IMR-90 (cell line): ENCODE measurements at regions not wholly inside any gene's neighbourhood (a gene's known extent, or its start where the extent isn't known, plus 50 kb on each side); places are given as distances from the start of the nearest gene placed in this dataset.
A peak's percentile ranks its signal among the peaks of the same experiment; 100 is the strongest.

Source experiments
- ATAC-seq: fragments of 200-7000 bp; cut with Tn5 transposase; 2 replicates; pipeline ENCODE4 v1.9.1; 2020; ENCODE audit warnings: low read depth, mild to moderate bottlenecking, moderate library complexity
- BruUV-seq: library from RNA; stranded (reverse); fragments of 400-500 nt; replicated peaks from 2 replicates; lab custom pipeline; 2021; lab: Mats Ljungman, UMichigan
- CTCF ChIA-PET: fragments of 300-600 bp; formaldehyde crosslinking; extraction: SDS; loops from one replicate; lab custom pipeline; 2021; ENCODE audit warnings: antibody characterized with exemption; lab: Yijun Ruan, JAX
- POLR2A ChIA-PET: fragments of 300-600 bp; sonication (Branson Sonifier 250); formaldehyde crosslinking; loops from one replicate; lab custom pipeline; 2022; ENCODE audit warnings: antibody characterized with exemption; ENCODE audit not compliant: unreplicated experiment; lab: Charles Lee
- DNase-seq: peaks from one replicate; pipeline ENCODE4 v3.0.0; 2013
- H2AFZ ChIP-seq: replicated peaks from 2 replicates; pipeline ENCODE3; 2013; ENCODE audit warnings: low read length, mild to moderate bottlenecking; ENCODE audit not compliant: poor library complexity
- H2AK5ac ChIP-seq: 2 replicates; pipeline ENCODE4 v1.6.1; 2013; ENCODE audit warnings: low read depth, low read length, inconsistent platforms
- H2AK9ac ChIP-seq: replicated peaks from 2 replicates; pipeline ENCODE3; 2013; ENCODE audit warnings: mild to moderate bottlenecking, low read depth, low read length, moderate library complexity; ENCODE audit not compliant: poor library complexity
- H2BK120ac ChIP-seq: 2 replicates; pipeline ENCODE4 v1.6.1; 2013; ENCODE audit warnings: low read depth, low read length, inconsistent platforms
- H2BK15ac ChIP-seq: 3 replicates; pipeline ENCODE4 v1.6.1; 2013; ENCODE audit warnings: low read depth, low read length, inconsistent platforms
- H2BK20ac ChIP-seq: 2 replicates; pipeline ENCODE4 v1.6.1; 2013; ENCODE audit warnings: low read depth, mild to moderate bottlenecking, inconsistent platforms, low read length, moderate library complexity
- H2BK5ac ChIP-seq: 2 replicates; pipeline ENCODE4 v1.6.1; 2013; ENCODE audit warnings: mild to moderate bottlenecking, low read depth, low read length, inconsistent platforms; ENCODE audit not compliant: poor library complexity, severe bottlenecking
- H3K14ac ChIP-seq: replicated peaks from 2 replicates; pipeline ENCODE4 v1.6.1; 2013; ENCODE audit warnings: low read depth, low read length, inconsistent platforms
- H3K18ac ChIP-seq: 2 replicates; pipeline ENCODE4 v1.6.1; 2013; ENCODE audit warnings: low read depth, low read length, control low read depth
- H3K23ac ChIP-seq: 2 replicates; pipeline ENCODE4 v1.6.1; 2013; ENCODE audit warnings: low read depth, low read length, inconsistent platforms
- H3K27ac ChIP-seq: 2 replicates; pipeline ENCODE4 v1.5.1; 2013; ENCODE audit warnings: mild to moderate bottlenecking, control low read depth, low read length; ENCODE audit not compliant: insufficient read depth
- H3K27me3 ChIP-seq: 2 replicates; pipeline ENCODE4 v1.6.1; 2013; ENCODE audit warnings: low read length; ENCODE audit not compliant: control insufficient read depth, insufficient read depth
- H3K36me3 ChIP-seq: 2 replicates; pipeline ENCODE4 v1.6.1; 2013; ENCODE audit warnings: low read length, mixed read lengths; ENCODE audit not compliant: control insufficient read depth, insufficient read depth
- H3K4ac ChIP-seq: 2 replicates; pipeline ENCODE4 v1.6.1; 2013; ENCODE audit warnings: low read depth, low read length, inconsistent platforms
- H3K4me1 ChIP-seq: 2 replicates; pipeline ENCODE4 v1.6.1; 2013; ENCODE audit warnings: low read length, mixed read lengths; ENCODE audit not compliant: control insufficient read depth, insufficient read depth
- H3K4me2 ChIP-seq: 2 replicates; pipeline ENCODE4 v1.6.1; 2013; ENCODE audit warnings: low read depth, mild to moderate bottlenecking, control low read depth, low read length, moderate library complexity
- H3K4me3 ChIP-seq: 2 replicates; pipeline ENCODE4 v1.5.1; 2013; ENCODE audit warnings: low read depth, mild to moderate bottlenecking, control low read depth, low read length, moderate library complexity; ENCODE audit not compliant: insufficient read depth
- H3K56ac ChIP-seq: 2 replicates; pipeline ENCODE4 v1.6.1; 2013; ENCODE audit warnings: low read length, inconsistent platforms; ENCODE audit not compliant: insufficient read depth; ENCODE audit errors: extremely low read depth
- H3K79me1 ChIP-seq, 2 experiments: 2 replicates each; pipeline ENCODE4 v1.6.1; 2013; ENCODE audit warnings: low read length in 2 of 2, inconsistent platforms in 1 of 2, low read depth in 1 of 2
- H3K9ac ChIP-seq: 2 replicates; pipeline ENCODE4 v1.6.1; 2013; ENCODE audit warnings: low read depth, low read length, control low read depth
- H3K9me1 ChIP-seq: 2 replicates; pipeline ENCODE4 v1.6.1; 2013; ENCODE audit warnings: low read length, inconsistent platforms; ENCODE audit not compliant: insufficient read depth
- H3K9me3 ChIP-seq: 2 replicates; pipeline ENCODE4 v1.6.1; 2013; ENCODE audit warnings: low read length; ENCODE audit not compliant: control insufficient read depth, insufficient read depth
- H4K20me1 ChIP-seq: 2 replicates; pipeline ENCODE4 v1.6.1; 2013; ENCODE audit warnings: low read length, inconsistent platforms; ENCODE audit not compliant: insufficient read depth
- H4K5ac ChIP-seq: 2 replicates; pipeline ENCODE4 v1.6.1; 2013; ENCODE audit warnings: mild to moderate bottlenecking, low read depth, low read length, control low read depth
- H4K8ac ChIP-seq, 2 experiments: 2 replicates each; pipeline ENCODE4 v1.6.1; 2013; ENCODE audit warnings: low read depth in 2 of 2, low read length in 2 of 2, control low read depth in 1 of 2, inconsistent platforms in 1 of 2
- H4K91ac ChIP-seq: 2 replicates; pipeline ENCODE4 v1.6.1; 2013; ENCODE audit warnings: low read depth, low read length, inconsistent platforms; ENCODE audit not compliant: insufficient read depth
- ELK1 ChIP-seq: fragments of 150-350 bp; IDR thresholded peaks from 2 replicates; pipeline ENCODE4 v1.6.1; 2016; ENCODE audit warnings: low read depth, mild to moderate bottlenecking, low read length, moderate library complexity, borderline replicate concordance
- MXI1 ChIP-seq: IDR thresholded peaks from 2 replicates; pipeline ENCODE4 v1.6.1; 2012; ENCODE audit warnings: low read depth, mild to moderate bottlenecking, low read length, moderate library complexity, borderline replicate concordance
- RAD21 ChIP-seq: IDR thresholded peaks from 2 replicates; pipeline ENCODE4 v1.6.1; 2012; ENCODE audit warnings: low read length, improper control_type of control experiment
- RFX5 ChIP-seq: IDR thresholded peaks from 2 replicates; pipeline ENCODE4 v1.8.0; 2012; ENCODE audit warnings: low read depth, mild to moderate bottlenecking, low read length, moderate library complexity
- SMC3 ChIP-seq: fragments of 150-350 bp; IDR thresholded peaks from 2 replicates; pipeline ENCODE4 v1.6.1; 2016; ENCODE audit warnings: low read depth, mild to moderate bottlenecking, antibody characterized with exemption, low read length, moderate library complexity
- WGBS, 2 experiments: methylation state at CpG; one replicate each; pipeline versions ENCODE4 v1.1.5 to v1.1.7; 2013; ENCODE audit warnings: missing lambda C conversion rate in 2 of 2; ENCODE audit not compliant: insufficient read length in 1 of 2; ENCODE audit errors: extremely low coverage in 2 of 2; 5-methylcytosine and 5-hydroxymethylcytosine counted together
- dilution Hi-C: fragments of 300-500 bp; cut with HindIII; formaldehyde crosslinking; loops from one replicate; pipeline ENCODE4 v1.14.3; 2018; ENCODE audit warnings: low sequenced_read_pairs; ENCODE audit not compliant: unreplicated experiment
- in situ Hi-C: fragments of 300-500 bp; cut with MboI; formaldehyde crosslinking; loops from 3 replicates; pipeline ENCODE4 v1.14.3; 2019; ENCODE audit warnings: low sequenced_read_pairs, inconsistent platforms, mixed read lengths
- intact Hi-C: fragments of 100-400 bp; cut with micrococcal nuclease; formaldehyde crosslinking; loops from 2 replicates; pipeline ENCODE4 v1.10.0; 2022

DNA sequence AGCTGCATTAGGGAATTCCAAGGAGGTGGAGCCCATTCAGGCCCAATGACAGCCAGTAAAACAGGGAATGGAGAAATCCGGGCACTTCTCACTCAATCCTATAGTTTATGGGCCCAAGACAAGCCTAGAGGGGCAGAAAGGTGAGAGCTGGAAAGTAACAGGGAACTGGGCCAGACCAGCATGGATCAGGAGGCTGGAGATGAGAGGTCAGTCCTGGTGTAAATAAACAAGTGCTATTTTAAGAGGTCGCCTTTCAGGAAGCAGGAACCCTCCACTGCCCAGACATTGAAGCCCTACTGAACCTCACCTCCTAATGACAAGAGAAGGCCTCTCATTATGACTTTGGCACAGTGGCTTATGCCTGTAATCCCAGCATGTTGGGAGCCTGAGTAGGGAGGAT is 57.2 kb upstream of the TGM3 start:
- intact Hi-C loops (no loop called here), in situ Hi-C loops (no loop called here), dilution Hi-C loops (no loop called here)
- Histone ChIP-seq H3K4me3 (no peak overlapping the region), H3K9me1 (0 out of 2 replicates have a peak, but pooled peaks cover 3% of the 10 kb centered on the region), H3K18ac (no peak overlapping the region), H3K9ac (no peak overlapping the region), H3K79me1 (no peaks in the 10 kb centered on the region), H3K4me1 (peaks cover 6% of the 10 kb centered on the region; the same call in 1 of the 2 replicates), H3K14ac (no peak overlapping the region), H4K8ac (no peak overlapping the region), H2BK15ac (no peak overlapping the region), H3K27ac (no peak overlapping the region), H3K4ac (no peak overlapping the region), H3K36me3 (no peaks in the 10 kb centered on the region), H2BK5ac (no peak overlapping the region), H2BK120ac (no peak overlapping the region), H4K91ac (no peak overlapping the region), H3K4me2 (no peak overlapping the region), H2AK5ac (0 out of 2 replicates have a peak overlapping the region, but pooled peaks have one; percentile 18), H2AFZ (no peak overlapping the region), H2AK9ac (no peak overlapping the region), H3K23ac (no peak overlapping the region), H4K5ac (no peak overlapping the region), H4K20me1 (no peaks in the 10 kb centered on the region), H3K9me3 (no peaks in the 10 kb centered on the region), H3K27me3 (no peaks in the 10 kb centered on the region), H2BK20ac (no peak overlapping the region), H3K56ac (no peak overlapping the region)
- POLR2A ChIA-PET, result no interaction called here
- TF ChIP-seq ELK1 (no peak), SMC3 (no peak), RAD21 (no peak), RFX5 (no peak), MXI1 (no peak)
- DNase-seq (no peak), ATAC-seq (no peak)
- CTCF ChIA-PET, result no interaction called here
- no TSS peak for BruUV-seq
- WGBS, 2 experiments, result no CpG with 5 or more reads among the region's 2 CpGs
